OCI-LY7 (cell line): ENCODE measurements at regions not wholly inside any gene's neighbourhood (a gene's known extent, or its start where the extent isn't known, plus 50 kb on each side); places are given as distances from the start of the nearest gene placed in this dataset.
A peak's percentile ranks its signal among the peaks of the same experiment; 100 is the strongest.
"Not testable (repeated sequence)": the region's sequence is repeated elsewhere in the genome, so short reads cannot be mapped to it uniquely, and the experiment has no call there.

ENCODE experiments used
- BruUV-seq: library from RNA; stranded (reverse); fragments of 400-500 nt; replicated peaks from 2 replicates; lab custom pipeline; 2021; lab: Mats Ljungman, UMichigan
- CTCF ChIA-PET: fragments of 300-600 bp; sonication (Branson Sonifier 250); formaldehyde crosslinking; loops from one replicate; lab custom pipeline; 2022; ENCODE audit warnings: antibody characterized with exemption; ENCODE audit not compliant: unreplicated experiment; lab: Charles Lee
- POLR2A ChIA-PET: fragments of 300-600 bp; sonication (Branson Sonifier 250); formaldehyde crosslinking; loops from one replicate; lab custom pipeline; 2022; ENCODE audit warnings: antibody characterized with exemption; lab: Charles Lee
- DNase-seq: peaks from one replicate; pipeline ENCODE4 v3.0.0-alpha.2; 2015; ENCODE audit warnings: low spot score
- H2AFZ ChIP-seq: fragments of 200-600 bp; sonication (generic), shearing (Covaris generic); 2 replicates; pipeline ENCODE4 v1.6.1; 2014; ENCODE audit warnings: mild to moderate bottlenecking, antibody characterized with exemption, low read length, moderate library complexity
- H3K27ac ChIP-seq: fragments of 200-600 bp; sonication (generic); 2 replicates; pipeline ENCODE4 v1.5.1; 2014; ENCODE audit warnings: mixed run types, low read depth, mild to moderate bottlenecking, moderate library complexity, low read length, inconsistent platforms; ENCODE audit not compliant: poor library complexity, severe bottlenecking
- H3K36me3 ChIP-seq: fragments of 200-600 bp; sonication (generic); 2 replicates; pipeline ENCODE4 v1.6.1; 2014; ENCODE audit warnings: mild to moderate bottlenecking, antibody characterized with exemption, low read length, moderate library complexity, mixed read lengths; ENCODE audit not compliant: insufficient read depth
- H3K4me1 ChIP-seq: fragments of 200-600 bp; sonication (generic); 2 replicates; pipeline ENCODE4 v1.5.1; 2014; ENCODE audit warnings: mild to moderate bottlenecking, low read length; ENCODE audit not compliant: insufficient read depth, poor library complexity, severe bottlenecking
- H3K4me2 ChIP-seq: fragments of 200-600 bp; sonication (generic); 2 replicates; pipeline ENCODE4 v1.6.1; 2014; ENCODE audit warnings: mild to moderate bottlenecking, low read length
- H3K4me3 ChIP-seq: fragments of 200-600 bp; sonication (generic); 2 replicates; pipeline ENCODE4 v1.5.1; 2014; ENCODE audit warnings: mild to moderate bottlenecking, low read depth, low read length; ENCODE audit not compliant: poor library complexity, severe bottlenecking
- H3K79me2 ChIP-seq: fragments of 200-600 bp; sonication (generic); 2 replicates; pipeline ENCODE4 v1.6.1; 2016; ENCODE audit warnings: low read depth, mild to moderate bottlenecking, low read length, moderate library complexity, mixed read lengths; ENCODE audit not compliant: insufficient read depth
- H3K9me2 ChIP-seq: fragments of 200-600 bp; sonication (generic); 2 replicates; pipeline ENCODE4 v1.6.1; 2016; ENCODE audit warnings: mild to moderate bottlenecking, low read length, mixed read lengths; ENCODE audit not compliant: insufficient read depth
- H3K9me3 ChIP-seq: fragments of 200-600 bp; sonication (generic); 2 replicates; pipeline ENCODE4 v1.6.1; 2014; ENCODE audit warnings: mild to moderate bottlenecking, mixed run types, low read length, mixed read lengths
- H4K20me1 ChIP-seq: fragments of 200-600 bp; sonication (generic); 2 replicates; pipeline ENCODE4 v1.6.1; 2014; ENCODE audit warnings: mild to moderate bottlenecking, antibody characterized with exemption, low read length, moderate library complexity, mixed read lengths; ENCODE audit not compliant: insufficient read depth
- CTCF ChIP-seq: fragments of 200-600 bp; sonication (generic); conservative IDR thresholded peaks from 2 replicates; pipeline ENCODE4 v1.5.1; 2014; ENCODE audit warnings: mild to moderate bottlenecking, antibody characterized with exemption, low read length, moderate library complexity, mixed read lengths
- EZH2phosphoT487 ChIP-seq: fragments of 200-600 bp; sonication (generic); IDR thresholded peaks from 2 replicates; pipeline ENCODE4 v1.6.1; 2018; ENCODE audit warnings: low read depth, borderline replicate concordance, mild to moderate bottlenecking, mixed run types, antibody characterized with exemption, low read length, moderate library complexity, mixed read lengths
- intact Hi-C: fragments of 100-400 bp; cut with micrococcal nuclease; formaldehyde crosslinking; loops from one replicate; pipeline ENCODE4 v1.10.0; 2022; ENCODE audit not compliant: unreplicated experiment

GRCh38 chrY:20643055-20643454 is 67.5 kb downstream of the EIF1AY start:
- no peak overlapping the region for H3K27ac ChIP-seq
- DNase-seq: no peak
- no peaks in the 10 kb centered on the region for H3K4me1 ChIP-seq
- H3K36me3 ChIP-seq: no peaks in the 10 kb centered on the region
- intact Hi-C loops: no loop called here
- no peak overlapping the region for H3K4me3 ChIP-seq
- CTCF ChIA-PET: no interaction called here
- H3K4me2 ChIP-seq: no peak overlapping the region
- POLR2A ChIA-PET: no interaction called here
- H2AFZ ChIP-seq: no peak overlapping the region
- H3K9me2 ChIP-seq: no peaks in the 10 kb centered on the region
- H3K79me2 ChIP-seq: no peaks in the 10 kb centered on the region
- TF ChIP-seq CTCF: no peak
- no peak for TF ChIP-seq EZH2phosphoT487
- no peaks in the 10 kb centered on the region for H3K9me3 ChIP-seq
- BruUV-seq: no TSS peak
- no peaks in the 10 kb centered on the region for H4K20me1 ChIP-seq

GRCh38 chrY:20648265-20648664 is 72.7 kb downstream of the EIF1AY start:
- CTCF ChIA-PET: no interaction called here
- Histone ChIP-seq H3K36me3 (no peaks in the 10 kb centered on the region), H3K27ac (no peak overlapping the region), H3K79me2 (no peaks in the 10 kb centered on the region), H3K4me3 (no peak overlapping the region), H3K9me3 (no peaks in the 10 kb centered on the region), H3K4me2 (no peak overlapping the region), H4K20me1 (no peaks in the 10 kb centered on the region), H2AFZ (no peak overlapping the region), H3K9me2 (no peaks in the 10 kb centered on the region), H3K4me1 (no peaks in the 10 kb centered on the region)
- POLR2A ChIA-PET: interaction anchor here (0.6 kb wide), 1 partner anchor 77 kb away, joined by 4 read pairs; no protein-coding TSS in a partner anchor
- TF ChIP-seq CTCF (no peak), EZH2phosphoT487 (no peak)
- no TSS peak for BruUV-seq
- no peak for DNase-seq
- intact Hi-C loops: no loop called here

- H3K27ac ChIP-seq, H3K4me1 ChIP-seq, H3K9me2 ChIP-seq, H4K20me1 ChIP-seq, H3K9me3 ChIP-seq, H3K36me3 ChIP-seq, H3K4me2 ChIP-seq, intact Hi-C loops, H3K4me3 ChIP-seq, H3K79me2 ChIP-seq, BruUV-seq, CTCF ChIA-PET, H2AFZ ChIP-seq: not testable (repeated sequence)
- TF ChIP-seq CTCF: peak; percentile 48; the same call in 1 of the 2 replicates
- POLR2A ChIA-PET: interaction anchor here (0.6 kb wide), 1 partner anchor 77 kb away, joined by 4 read pairs; no protein-coding TSS in a partner anchor
- peak; percentile 8 for DNase-seq
Observed at GRCh38 chrY:20648891-20649290, 73.3 kb downstream of the EIF1AY start.
